K562 (cell line): ENCODE measurements at regions not wholly inside any gene's neighbourhood (a gene's known extent, or its start where the extent isn't known, plus 50 kb on each side); places are given as distances from the start of the nearest gene placed in this dataset.

Source experiments
- C11orf30 ChIP-seq: fragments of 450-650 bp; IDR thresholded peaks from 2 replicates; pipeline ENCODE4 v1.6.1; 2016; ENCODE audit warnings: low read depth, mild to moderate bottlenecking
- DEAF1 ChIP-seq: fragments of 450-650 bp; formaldehyde crosslinking; IDR thresholded peaks from 2 replicates; pipeline ENCODE4 v1.4.0; 2020; ENCODE audit warnings: mild to moderate bottlenecking, moderate library complexity
- ESRRB ChIP-seq: fragments of 250-450 bp; sonication (Bioruptor Pico); IDR thresholded peaks from 2 replicates; pipeline ENCODE4 v1.5.0; 2020; ENCODE audit warnings: mild to moderate bottlenecking, moderate library complexity, borderline replicate concordance
- HES1 ChIP-seq: fragments of 450-650 bp; IDR thresholded peaks from 2 replicates; pipeline ENCODE4 v1.6.1; 2016; ENCODE audit warnings: low read depth, mild to moderate bottlenecking, moderate library complexity
- LARP7 ChIP-seq: fragments of 450-650 bp; IDR thresholded peaks from 2 replicates; pipeline ENCODE4 v1.6.1; 2016
- MAZ ChIP-seq, 2 experiments: fragments of 450-650 bp in 1 of 2; sonication (generic) in 1 of 2; formaldehyde crosslinking; IDR thresholded peaks in 1 of 2; conservative IDR thresholded peaks in 1 of 2; 2 replicates each; pipeline versions ENCODE4 v1.4.0 to v1.5.0; 2020; ENCODE audit warnings: mild to moderate bottlenecking in 1 of 2, missing genetic modification reagents in 1 of 2
- MED1 ChIP-seq: sonication (generic); formaldehyde crosslinking; IDR thresholded peaks from 2 replicates; pipeline ENCODE4 v1.8.1; 2023; ENCODE audit warnings: missing genetic modification reagents, borderline replicate concordance
- RCOR1 ChIP-seq, 2 experiments: IDR thresholded peaks; 2 replicates each; pipeline ENCODE4 v1.6.1; 2012; ENCODE audit warnings: low read depth in 2 of 2, low read length in 2 of 2, borderline replicate concordance in 1 of 2, improper control_type of control experiment in 1 of 2
- SMC3 ChIP-seq: conservative IDR thresholded peaks from 2 replicates; pipeline ENCODE4 v1.6.1; 2011; ENCODE audit warnings: low read depth, low read length, improper control_type of control experiment; ENCODE audit not compliant: insufficient read depth
- TCF7L2 ChIP-seq: fragments of 150-350 bp; IDR thresholded peaks from 2 replicates; pipeline ENCODE4 v1.6.1; 2016; ENCODE audit warnings: low read depth, mild to moderate bottlenecking, low read length, moderate library complexity
- ZBTB5 ChIP-seq: fragments of 450-650 bp; IDR thresholded peaks from 2 replicates; pipeline ENCODE4 v1.6.1; 2017; ENCODE audit warnings: antibody characterized with exemption

- TF ChIP-seq TCF7L2, result no peak
- TF ChIP-seq HES1, result no peak
- TF ChIP-seq MED1, result no peak
- 0 out of 4 replicates have a peak, but pooled peaks of 1 of the 2 experiments have one; percentile 40 for TF ChIP-seq MAZ (CRISPR knock-in tag; conservative IDR thresholded peaks at IDR 0.05 in 1 of 2, IDR thresholded peaks at IDR 0.05 in 1 of 2)
- TF ChIP-seq ZBTB5, result no peak
- no peak for TF ChIP-seq LARP7
- peak; percentile 14; the same call in 1 of the 2 replicates for TF ChIP-seq C11orf30
- TF ChIP-seq SMC3, result peak; percentile 46
- no peak for TF ChIP-seq ESRRB (CRISPR knock-in tag)
- 0 out of 4 replicates have a peak, but pooled peaks of 1 of the 2 experiments have one; percentile 10 for TF ChIP-seq RCOR1 (IDR thresholded peaks at IDR 0.05; ENCODE audit: borderline replicate concordance in 1 of 2, low read depth in 2 of 2, low read length in 2 of 2)
- TF ChIP-seq DEAF1 (CRISPR knock-in tag), result peak; percentile 61
Measured at GRCh38 chr18:22332590-22332989, 85.1 kb downstream of the CTAGE1 start (continued).
